Stimulated activated CD4-positive, alpha-beta T cell treated with anti-CD3 and anti-CD28 coated beads, Interleukin-12 subunit alpha, Interleukin-12 subunit beta, amount 100 ng/mL, for 4 hours (primary cell): ENCODE measurements at regions not wholly inside any gene's neighbourhood (a gene's known extent, or its start where the extent isn't known, plus 50 kb on each side); places are given as distances from the start of the nearest gene placed in this dataset.
A peak's percentile ranks its signal among the peaks of the same experiment; 100 is the strongest.

Experiments
- DNase-seq: peaks from one replicate; pipeline ENCODE4 v3.0.0-alpha.2; 2020

DNA sequence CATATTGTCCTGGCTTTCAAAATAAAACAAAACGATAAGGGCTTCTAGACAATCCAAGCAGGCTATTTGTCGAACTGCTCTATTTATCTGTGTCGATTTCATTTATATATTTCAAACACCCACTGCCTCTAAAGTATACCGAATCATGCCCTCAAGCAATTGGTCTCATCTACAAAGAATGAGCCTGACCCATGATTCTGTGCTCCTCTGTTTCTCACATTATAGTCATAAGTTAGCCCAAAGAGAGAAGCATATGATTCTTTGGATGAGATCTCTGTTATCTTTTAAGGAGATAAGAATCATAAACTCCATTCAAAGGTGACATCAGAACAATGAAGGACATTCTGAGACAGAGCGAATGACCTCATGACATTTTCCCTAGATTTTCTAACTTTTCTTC lies 191.1 kb downstream of the MAP2K6 start:
- DNase-seq = no peak

DNA sequence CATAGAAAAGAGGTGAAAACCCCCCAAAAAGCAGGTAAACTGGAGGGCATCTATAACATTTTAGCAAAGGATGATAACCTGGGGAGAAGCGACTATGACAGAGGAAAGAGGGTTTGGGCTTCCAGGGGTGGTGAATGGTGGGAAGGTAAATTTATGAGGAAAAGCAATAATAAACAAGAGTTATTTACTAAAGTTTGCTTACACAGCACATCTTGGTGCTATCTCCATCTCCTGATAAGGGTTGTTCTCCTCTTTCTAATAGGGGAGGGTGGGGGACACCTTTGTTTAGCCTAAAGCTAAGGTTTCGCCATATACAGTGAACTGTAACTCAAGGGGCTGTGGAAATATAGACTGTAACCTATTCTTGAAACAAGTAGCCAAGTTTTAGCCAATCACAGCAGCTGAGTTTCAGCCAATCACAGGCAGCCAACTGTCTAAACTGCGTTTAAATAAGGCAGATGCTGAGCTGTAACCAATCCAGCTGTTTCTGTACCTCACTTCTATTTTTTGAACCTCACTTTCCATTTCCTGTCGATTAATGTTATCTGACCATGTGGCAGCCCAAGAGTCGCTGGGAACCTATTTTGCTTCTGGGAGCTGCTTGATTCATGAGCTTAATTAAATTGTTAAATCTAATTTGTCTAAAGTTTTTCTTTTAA lies 191.8 kb downstream of the MAP2K6 start:
- DNase-seq = no peak

DNA sequence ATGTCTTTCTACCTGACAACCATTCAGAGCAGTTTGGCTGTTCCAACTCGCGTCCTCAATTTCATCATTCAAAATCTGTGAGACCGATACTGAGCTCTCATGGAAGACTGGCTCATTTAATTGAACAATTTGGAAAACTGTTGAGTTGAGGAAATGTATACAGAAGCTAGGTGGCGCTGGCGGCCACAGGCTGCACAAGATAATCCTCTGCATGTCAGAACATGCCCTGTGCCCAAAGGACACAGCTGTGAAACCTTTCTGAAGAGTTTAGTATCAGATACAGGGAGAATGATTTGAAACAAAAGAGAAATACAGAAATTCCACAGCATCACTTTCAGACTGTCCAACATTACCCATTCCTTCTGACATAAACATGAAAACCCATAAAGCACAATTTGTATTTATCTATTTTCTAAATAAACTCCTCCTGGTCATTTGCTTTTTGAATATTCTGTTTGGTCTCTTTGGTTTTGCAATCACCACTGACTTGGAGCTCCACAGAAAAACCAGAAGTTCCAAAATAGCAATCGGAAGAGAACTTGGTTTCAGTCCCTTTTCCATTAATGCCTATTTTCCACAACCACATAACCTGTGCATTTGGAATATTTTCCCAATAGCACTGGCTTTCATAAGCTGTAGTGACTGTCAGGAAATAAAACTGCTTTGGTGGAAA lies 192.8 kb downstream of the MAP2K6 start:
- DNase-seq = peak; percentile 5

DNA sequence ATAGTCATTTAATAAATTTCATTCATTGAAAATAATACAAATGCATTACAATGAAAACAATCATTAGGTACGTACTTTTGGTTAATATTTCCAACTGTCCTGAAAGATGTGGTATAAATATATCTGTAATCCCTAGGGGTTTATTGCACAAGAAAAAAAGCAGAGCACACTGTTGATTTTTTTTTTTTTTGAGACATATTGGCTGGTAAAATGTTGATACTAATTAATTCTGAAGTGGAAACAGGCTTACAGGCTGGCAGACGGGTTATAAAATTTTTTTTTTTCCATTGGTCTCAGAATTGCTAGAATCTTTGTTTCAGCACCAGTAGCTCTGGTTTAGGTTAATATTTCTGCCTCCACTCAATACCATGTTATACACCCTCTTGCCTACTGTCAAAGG lies 193.6 kb downstream of the MAP2K6 start:
- DNase-seq = no peak

DNA sequence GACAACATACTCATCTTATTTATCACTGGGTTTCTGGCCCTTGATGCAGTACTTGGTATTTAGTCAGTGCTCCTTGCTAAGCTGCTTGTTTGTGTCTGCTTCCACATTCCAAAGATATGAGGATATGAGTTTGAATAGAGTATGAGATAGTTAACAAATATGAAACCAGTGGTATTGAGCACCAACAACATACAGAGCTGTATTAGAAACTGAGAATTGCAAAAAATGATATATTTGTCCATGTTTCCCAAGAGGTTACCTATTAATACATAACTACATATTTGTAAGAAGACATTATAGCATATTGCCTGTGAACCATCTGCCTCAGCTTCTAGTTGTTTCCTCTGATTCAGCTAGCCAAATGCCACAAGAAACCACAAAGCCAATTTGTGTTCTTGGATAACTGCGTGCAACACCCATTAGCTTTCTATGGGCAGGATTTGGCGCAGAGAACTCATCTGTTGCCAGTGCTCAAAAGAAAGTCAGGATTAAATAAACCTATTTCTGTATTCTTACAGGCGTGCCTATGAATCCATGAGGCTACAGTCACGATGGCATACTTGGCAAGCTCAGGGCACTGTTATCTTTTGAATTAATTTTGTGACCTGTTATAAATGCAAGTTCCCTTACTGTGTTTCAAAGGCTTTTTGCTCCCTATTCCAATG lies 194.4 kb downstream of the MAP2K6 start:
- no peak for DNase-seq

DNA sequence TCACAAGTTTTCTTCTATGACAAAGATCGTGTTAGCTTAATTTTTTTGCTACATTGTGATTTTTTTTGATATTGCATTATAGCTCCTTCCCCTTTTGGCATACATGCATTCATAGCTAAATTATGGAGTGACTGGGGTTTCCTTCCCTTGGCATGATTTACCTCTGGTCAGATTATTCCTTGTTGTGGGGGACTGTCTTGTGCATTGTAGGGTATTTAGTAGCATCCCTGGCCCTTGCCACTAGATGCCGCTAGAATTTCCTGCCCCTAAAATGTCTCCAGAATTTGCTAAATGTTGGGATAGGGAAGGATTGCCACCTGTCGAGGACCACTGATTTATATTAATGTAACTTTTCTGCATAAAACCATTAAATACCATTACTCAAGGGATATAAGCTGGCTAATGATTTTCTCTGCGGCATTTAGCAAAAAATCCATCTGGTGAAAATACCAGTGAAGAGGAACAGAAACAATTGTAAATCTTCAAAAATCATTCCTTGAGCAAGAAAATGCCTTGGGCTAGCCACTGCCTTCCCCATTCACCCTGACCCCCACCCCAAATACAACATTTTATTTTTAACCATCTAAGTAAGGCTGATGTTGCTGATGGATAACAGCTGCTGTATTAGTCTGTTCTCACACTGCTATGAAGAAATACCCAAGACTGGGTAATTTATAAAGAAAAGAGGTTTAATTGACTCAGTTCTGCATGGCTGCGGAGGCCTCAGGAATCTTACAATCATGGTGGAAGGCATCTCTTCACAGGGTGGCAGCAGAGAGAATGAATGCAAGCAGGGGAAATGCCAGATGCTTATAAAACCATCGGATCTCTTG lies 195.2 kb downstream of the MAP2K6 start:
- no peak for DNase-seq

DNA sequence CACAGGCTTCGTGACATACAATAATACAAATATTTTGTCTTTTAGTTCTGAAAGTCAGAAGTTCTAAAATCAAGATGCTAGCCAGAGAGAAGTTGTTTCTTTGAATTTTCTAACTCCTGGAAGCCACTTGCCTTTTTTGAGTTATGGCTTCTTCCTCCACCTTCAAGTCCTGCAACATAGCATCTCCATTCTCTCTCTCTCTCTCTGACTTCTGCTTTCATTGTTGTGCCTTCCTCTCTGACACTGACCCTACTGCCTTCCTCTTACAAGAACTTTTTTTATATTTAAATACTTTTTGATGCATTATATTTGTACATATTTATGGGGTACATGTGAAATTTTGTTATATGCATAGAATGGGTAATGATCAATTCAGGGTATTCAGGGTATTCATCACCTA lies 205.9 kb downstream of the MAP2K6 start:
- no peak for DNase-seq

DNA sequence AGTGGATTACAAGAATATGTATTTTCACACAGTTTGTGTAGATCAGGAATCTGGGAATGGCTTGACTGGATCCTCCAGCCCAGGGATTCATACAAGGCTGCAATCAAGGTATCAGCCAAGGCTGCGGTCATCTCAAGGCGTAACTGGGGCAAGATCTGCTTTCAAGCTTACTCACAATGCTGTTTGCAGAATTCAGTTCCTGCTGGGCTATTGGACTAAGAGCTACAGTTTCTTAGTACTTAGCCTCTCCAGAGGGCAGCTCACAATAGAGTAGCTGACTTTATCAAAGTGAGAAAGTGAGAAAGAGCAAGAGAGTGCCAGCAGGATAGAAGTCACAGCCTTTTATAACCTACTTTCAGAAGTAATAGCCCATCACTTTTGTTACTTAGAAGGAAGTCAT lies 211.0 kb downstream of the MAP2K6 start:
- no peak for DNase-seq

DNA sequence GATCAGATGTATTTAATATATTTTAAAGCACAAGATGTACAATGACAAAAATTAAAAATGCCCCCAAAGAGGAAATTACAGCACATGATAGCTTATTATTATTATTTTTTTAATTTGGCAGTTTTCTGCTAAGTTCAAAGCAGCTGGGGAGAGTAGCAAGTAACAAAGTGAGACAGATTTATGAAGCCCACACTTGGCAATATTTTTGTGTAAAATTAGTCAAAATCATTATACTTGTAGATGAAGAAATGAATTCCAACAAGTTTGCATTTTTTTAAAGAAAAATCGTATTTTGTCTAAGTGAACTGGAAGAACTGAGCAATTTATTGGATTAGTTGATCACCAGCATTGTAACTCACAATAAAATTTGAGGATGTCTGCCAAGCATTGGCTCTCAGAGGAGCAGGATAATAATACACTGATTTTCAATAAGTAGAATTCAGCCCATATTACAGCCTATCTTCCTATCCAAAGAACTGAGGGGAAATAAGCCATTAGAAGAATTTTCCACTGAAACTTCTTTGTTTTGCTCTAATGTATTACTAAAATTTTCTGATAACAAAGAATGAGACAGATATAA lies 215.6 kb downstream of the MAP2K6 start:
- DNase-seq = no peak

DNA sequence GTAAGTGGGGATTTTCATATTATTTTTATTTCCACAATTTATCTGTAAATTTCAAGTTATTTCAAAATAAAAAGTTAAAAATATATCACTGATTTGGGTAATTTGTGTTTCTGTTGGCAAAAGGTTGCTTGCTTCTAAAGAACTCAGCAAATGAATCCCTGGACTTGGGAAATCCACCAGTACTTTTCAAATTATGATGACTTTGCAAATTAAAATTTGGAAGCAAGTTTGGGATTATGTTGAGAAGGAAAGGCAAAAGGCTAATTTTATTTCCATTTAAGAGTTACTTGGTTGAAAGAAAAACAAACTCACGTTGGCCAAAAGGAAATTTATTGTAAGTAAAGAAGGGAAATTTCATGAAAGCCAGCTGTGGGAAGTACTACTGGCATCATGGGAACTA lies 220.3 kb downstream of the MAP2K6 start:
- no peak for DNase-seq

DNA sequence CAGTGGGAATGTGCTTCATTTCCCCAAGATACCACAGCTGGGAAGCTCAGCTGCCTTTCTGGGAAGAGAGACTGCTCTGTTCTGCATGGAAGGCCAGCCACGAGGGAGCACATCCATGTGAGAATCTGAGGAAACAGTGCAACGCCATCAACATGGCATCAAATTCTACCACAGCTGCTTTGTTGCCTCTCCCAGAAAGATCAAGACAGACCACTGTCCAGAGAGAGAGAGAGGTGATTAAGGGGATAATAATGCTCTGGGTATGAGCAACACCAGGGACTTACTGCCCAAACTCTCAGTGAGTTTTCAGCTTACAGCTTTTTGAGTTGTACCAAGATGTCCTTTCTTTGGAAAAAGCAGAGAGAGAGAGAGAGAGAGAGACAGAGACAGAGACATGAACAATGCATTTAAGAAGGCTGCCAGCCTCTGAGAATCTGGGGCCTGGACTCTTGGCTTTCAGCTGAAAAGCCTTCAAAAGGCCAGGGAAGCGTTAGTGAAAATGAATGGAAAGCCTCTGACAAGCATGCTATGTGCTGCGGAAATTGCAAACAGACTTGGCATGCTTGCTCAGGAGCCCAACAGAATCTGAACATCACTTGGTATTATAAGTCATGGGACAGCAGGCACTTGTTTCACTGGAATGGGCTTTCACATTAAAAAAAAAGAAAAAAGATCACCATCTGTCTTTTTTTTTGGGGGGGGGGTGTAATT lies 223.1 kb downstream of the MAP2K6 start:
- no peak for DNase-seq

DNA sequence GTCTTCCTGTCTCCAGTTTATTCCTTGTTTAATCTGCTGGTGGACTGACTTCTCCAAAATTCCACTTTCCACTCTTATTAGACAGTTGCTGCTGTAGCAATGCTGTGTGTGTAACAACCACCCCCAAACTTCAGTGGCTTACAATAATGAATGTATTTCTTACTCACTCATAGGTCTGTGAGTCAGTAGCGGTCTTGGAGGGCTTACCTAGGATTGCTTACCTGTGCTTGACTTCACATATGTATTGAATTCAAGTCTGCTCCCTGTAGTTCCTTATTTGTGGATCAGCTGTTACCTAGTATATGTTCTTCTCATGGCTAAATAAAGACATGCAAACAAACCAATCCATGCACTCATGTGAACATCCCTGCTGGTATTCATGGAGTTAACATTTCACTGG lies 224.6 kb downstream of the MAP2K6 start:
- DNase-seq = no peak

DNA sequence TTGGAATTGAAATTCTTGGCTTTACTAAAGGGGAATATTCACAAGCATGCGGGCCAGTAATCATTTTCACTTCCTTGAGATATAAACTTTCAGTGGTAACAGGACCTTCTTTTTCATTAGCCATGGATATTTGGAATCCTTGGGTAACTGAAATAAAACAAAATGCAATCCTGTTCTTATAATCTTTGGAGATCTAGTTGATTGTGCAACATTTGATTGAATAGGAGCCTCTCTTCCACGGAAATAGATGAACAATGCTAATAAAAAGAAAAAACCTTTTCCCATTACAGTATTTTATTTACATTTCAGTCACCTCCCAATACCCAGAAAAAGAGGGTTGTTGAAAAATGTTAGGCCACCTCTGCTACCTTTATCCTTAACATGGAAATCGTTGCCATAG lies 225.6 kb downstream of the MAP2K6 start:
- DNase-seq = no peak

DNA sequence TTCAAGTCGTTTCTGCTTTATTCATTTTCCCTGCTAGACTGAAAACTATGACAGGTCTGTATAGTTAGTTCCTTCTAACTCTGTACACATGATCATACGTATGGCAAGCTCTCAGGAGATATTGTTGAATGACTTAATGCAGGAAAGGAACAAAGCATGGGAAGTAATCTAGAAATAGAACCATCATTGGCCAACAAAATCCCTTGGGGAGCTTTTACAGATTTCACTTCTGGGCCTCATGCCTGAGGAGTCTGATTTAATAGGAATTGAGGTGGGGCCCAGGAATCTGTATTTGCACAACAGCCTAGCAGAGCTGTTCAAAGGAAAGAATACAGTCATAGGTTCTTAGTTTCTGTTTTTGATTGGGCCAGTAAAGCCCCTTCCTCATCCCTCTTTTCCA lies 229.2 kb downstream of the MAP2K6 start:
- no peak for DNase-seq

DNA sequence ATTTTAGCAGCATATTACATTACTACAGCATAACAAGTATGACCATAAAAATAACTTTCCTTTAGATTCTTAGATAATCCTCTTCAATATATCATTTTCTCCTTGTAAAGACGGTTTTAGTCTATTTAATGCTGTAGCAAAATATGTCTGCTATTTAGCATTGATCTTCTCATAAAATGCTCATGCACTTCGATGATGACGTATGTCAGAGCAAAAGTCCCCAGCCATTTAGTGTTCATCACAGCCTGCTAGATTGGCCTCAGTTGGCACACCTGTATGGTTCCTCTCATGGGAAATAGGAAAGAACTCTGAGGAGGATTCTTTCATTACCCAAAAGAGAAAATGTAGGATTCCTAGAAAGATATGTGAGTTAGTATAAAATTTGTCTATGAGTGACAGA lies 232.2 kb downstream of the MAP2K6 start:
- no peak for DNase-seq

DNA sequence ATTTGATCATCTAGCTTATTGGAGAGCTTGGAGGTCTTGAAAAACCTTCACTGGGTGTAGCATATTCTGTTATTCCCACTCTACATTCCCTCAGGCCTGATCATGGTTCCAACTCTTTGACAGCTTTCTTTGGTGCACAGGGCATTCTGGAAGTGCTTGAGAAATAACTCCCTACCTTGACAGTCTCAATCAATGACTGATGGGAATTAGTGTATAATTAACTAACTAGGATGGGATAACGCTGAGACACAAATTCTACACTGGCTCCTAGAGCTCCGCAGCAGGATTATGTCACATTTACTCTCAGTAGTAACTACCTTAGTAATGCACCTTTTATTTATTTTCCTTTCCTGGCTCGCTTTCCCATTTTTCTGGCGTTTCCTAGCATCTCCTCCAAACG lies 236.4 kb downstream of the MAP2K6 start:
- no peak for DNase-seq

DNA sequence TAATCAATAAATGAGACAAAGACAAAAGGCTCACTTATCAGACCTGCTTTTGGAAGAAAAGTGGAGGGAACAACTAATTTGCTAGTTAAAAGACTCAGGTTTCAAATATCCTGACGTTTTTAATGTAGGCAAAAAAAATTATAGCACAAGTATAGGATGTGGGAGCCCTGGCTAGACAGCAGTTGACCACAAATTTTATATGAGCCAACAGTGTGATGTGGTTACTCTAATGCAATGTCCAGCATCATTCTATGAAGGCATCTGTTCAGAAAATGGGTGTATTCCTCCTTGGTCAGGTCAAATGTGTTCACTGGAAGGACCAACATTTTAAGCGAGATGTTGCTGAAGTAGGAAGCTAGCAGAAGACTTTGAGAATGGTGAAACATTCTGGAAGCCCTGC lies 237.4 kb downstream of the MAP2K6 start:
- no peak for DNase-seq

DNA sequence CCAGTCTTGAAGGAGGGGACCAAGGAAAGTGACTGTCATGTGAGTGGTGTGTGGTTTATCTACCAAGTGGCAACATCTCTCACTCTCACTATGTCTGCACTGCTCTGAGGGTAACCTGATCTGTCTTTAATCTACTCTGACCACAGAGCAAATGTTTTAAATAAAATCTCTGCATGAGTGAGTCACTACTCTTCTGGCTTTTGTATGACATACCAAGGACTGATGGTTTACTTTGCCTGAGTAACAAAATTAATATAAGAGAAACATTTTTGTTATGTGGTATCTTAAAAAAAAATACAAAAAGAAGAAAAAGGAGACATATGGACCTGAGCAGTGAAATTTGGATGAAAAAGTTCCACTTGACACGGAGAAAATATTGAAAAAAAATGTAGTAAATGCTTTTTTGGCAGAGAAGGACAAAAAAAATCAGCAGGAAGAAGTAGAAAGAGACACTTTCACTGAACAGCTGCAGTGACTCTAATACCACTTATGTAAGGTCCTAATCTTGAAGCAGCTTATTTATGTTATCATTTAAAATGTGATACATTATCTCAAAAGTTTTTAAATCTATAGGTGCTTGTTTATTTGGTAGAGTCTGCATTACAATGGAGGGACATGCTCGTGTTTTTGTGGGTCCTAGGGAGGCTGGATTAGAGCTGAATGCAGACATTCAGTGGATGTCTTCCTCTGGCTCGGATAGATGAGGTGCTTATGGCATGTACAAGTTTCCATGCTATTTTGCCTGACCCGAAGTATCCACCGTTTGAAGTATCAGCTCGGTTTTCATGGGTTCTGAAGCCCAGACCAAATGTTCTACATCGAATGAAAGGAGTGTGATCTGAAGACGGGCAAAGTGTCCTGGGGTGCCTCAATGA lies 240.7 kb downstream of the MAP2K6 start:
- no peak for DNase-seq

DNA sequence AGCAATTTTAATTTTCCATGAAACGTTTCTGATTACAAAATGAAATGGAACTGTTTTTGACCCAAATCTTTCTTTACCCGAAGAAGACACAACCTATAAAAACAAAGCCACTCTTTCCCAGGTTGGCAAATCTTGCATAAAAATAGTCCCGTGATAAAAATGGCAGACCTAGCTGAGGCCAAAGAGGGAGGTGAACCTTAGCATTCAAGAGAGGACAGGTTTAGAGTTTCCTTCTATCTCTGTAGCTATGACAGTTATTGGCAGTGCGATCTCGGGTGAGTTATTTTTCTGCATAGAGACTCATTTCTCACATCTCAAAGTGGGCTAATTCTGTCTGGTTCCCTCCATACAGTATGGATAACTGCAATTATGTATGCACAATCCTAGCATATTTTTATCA lies 241.4 kb downstream of the MAP2K6 start:
- no peak for DNase-seq

DNA sequence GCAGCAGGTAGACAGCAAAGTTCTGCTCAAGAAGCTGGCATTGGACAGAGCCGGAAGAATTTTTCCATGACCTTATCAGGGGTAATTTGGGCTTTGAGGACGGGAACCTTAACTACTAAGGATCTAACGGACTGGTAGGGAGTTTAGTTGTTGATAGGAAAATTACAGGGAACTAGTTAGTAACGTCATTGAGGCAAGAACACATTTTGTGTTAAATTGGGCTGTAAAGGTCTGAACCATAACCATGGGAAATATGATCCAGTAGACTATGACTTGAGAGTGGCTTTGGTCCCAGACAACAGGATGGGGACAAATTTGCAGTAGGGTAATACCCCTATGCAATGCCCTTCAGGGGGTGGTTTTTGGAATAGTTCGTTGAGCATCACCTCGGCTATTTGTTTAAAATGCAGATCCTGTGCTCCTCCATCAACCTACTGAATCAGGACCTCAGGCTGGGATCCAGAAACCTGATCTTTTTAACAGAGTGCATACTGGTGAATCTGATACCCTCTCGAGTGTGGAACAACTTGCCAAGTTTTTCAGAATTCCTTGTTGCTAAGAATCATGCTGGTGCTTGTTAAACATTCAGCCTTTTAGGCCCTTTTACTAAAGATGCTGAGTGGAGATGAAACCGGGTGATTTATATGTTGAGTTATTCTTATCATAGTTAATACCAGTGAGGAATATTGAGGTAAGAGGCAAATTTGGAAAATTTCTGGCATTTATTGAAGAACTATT lies 255.1 kb downstream of the MAP2K6 start:
- no peak for DNase-seq

DNA sequence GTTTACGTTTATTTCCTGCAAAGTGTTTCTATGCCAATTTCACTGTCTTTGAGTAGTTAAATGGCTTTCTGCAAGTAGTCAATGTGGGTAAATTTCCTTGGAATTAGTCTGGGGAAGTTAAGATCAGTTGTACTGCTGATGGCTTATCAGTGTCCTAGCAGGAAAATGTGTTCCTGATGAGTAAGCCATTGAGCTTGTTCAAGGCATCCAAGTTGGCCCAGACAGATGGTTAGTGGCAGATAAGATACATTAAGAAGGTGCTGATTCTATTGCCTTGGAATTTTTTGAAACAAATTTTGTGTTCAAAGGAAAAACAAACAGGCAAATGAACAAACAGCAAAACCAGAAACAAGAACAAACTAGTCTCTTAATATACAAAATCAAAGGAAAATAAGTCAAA lies 258.4 kb downstream of the MAP2K6 start:
- no peak for DNase-seq
